Upper lobe of right lung (tissue), 1 donor: ENCODE measurements at regions not wholly inside any gene's neighbourhood (a gene's known extent, or its start where the extent isn't known, plus 50 kb on each side); places are given as distances from the start of the nearest gene placed in this dataset.

Experiments used
- ATAC-seq: fragments of 200-7000 bp; cut with Tn5 transposase; one replicate; pipeline ENCODE4 v1.9.1; 2020; ENCODE audit warnings: mild to moderate bottlenecking, moderate library complexity
- DNase-seq: peaks from one replicate; pipeline ENCODE4 v3.0.0-alpha.2; 2020
- H3K27ac ChIP-seq: fragments of 200-600 bp; one replicate; pipeline ENCODE4 v1.8.0; 2022
- H3K27me3 ChIP-seq: fragments of 200-600 bp; one replicate; pipeline ENCODE4 v1.8.0; 2022; ENCODE audit warnings: mild to moderate bottlenecking
- H3K36me3 ChIP-seq: fragments of 200-600 bp; one replicate; pipeline ENCODE4 v1.8.0; 2022
- H3K4me1 ChIP-seq: fragments of 200-600 bp; one replicate; pipeline ENCODE4 v1.8.0; 2022
- H3K4me3 ChIP-seq: fragments of 200-600 bp; one replicate; pipeline ENCODE4 v1.8.0; 2022; ENCODE audit warnings: mild to moderate bottlenecking
- H3K9me3 ChIP-seq: fragments of 200-600 bp; one replicate; pipeline ENCODE4 v1.8.0; 2022
- CTCF ChIP-seq: fragments of 200-600 bp; IDR thresholded peaks from one replicate; pipeline ENCODE4 v1.8.0; 2022; ENCODE audit warnings: antibody characterized with exemption
- intact Hi-C: fragments of 100-400 bp; cut with DNase I; formaldehyde crosslinking; loops from one replicate; pipeline ENCODE4 v1.11.0; 2022
- donor health status: DM: no; HTN: yes; CAD: no; lungs with severe emphysema.

GRCh38 chr1:173302890-173303829 lies 96.0 kb upstream of the TNFSF4 start:
- H3K27me3 ChIP-seq, result no peaks in the 10 kb centered on the region
- H3K4me1 ChIP-seq, result no peaks in the 10 kb centered on the region
- intact Hi-C loops, result no loop called here

GRCh38 chr1:173303984-173304383 lies 96.9 kb upstream of the TNFSF4 start:
- H3K4me1 ChIP-seq, result no peaks in the 10 kb centered on the region
- TF ChIP-seq CTCF, result no peak
- no peak overlapping the region for H3K4me3 ChIP-seq
- H3K9me3 ChIP-seq, result no peaks in the 10 kb centered on the region
- H3K27me3 ChIP-seq, result no peaks in the 10 kb centered on the region
- no peak overlapping the region for H3K27ac ChIP-seq
- DNase-seq (no peak), ATAC-seq (no peak)
- intact Hi-C loops, result no loop called here
- H3K36me3 ChIP-seq, result no peaks in the 10 kb centered on the region

More at GRCh38 chr1:173302890-173303829, 96.0 kb upstream of the TNFSF4 start:
- H3K4me3 ChIP-seq, result no peak overlapping the region
- no peaks in the 10 kb centered on the region for H3K9me3 ChIP-seq
- no peak for ATAC-seq
- no peak for DNase-seq
- no peak for TF ChIP-seq CTCF
- H3K27ac ChIP-seq, result no peak overlapping the region
- H3K36me3 ChIP-seq, result no peaks in the 10 kb centered on the region

GRCh38 chr1:173304529-173305227 lies 97.5 kb upstream of the TNFSF4 start:
- no peaks in the 10 kb centered on the region for H3K9me3 ChIP-seq
- DNase-seq (no peak), ATAC-seq (no peak)
- H3K27ac ChIP-seq, result no peak overlapping the region
- H3K36me3 ChIP-seq, result no peaks in the 10 kb centered on the region
- intact Hi-C loops, result no loop called here
- no peaks in the 10 kb centered on the region for H3K4me1 ChIP-seq
- no peak for TF ChIP-seq CTCF
- no peaks in the 10 kb centered on the region for H3K27me3 ChIP-seq
- H3K4me3 ChIP-seq, result no peak overlapping the region

GRCh38 chr1:173307845-173308244 lies 100.7 kb upstream of the TNFSF4 start:
- Histone ChIP-seq H3K36me3 (no peaks in the 10 kb centered on the region), H3K27ac (no peak overlapping the region), H3K27me3 (no peaks in the 10 kb centered on the region), H3K9me3 (no peaks in the 10 kb centered on the region), H3K4me3 (no peak overlapping the region), H3K4me1 (no peaks in the 10 kb centered on the region)
- intact Hi-C loops, result no loop called here
- no peak for DNase-seq
- no peak for ATAC-seq
- TF ChIP-seq CTCF, result no peak

- no peak overlapping the region for H3K4me3 ChIP-seq
- no peaks in the 10 kb centered on the region for H3K36me3 ChIP-seq
- no peaks in the 10 kb centered on the region for H3K4me1 ChIP-seq
- no peak overlapping the region for H3K27ac ChIP-seq
- no peaks in the 10 kb centered on the region for H3K27me3 ChIP-seq
- no peak for DNase-seq
- intact Hi-C loops, result no loop called here
- no peaks in the 10 kb centered on the region for H3K9me3 ChIP-seq
- no peak for TF ChIP-seq CTCF
- no peak for ATAC-seq
Observed at GRCh38 chr1:173314656-173315055, 107.5 kb upstream of the TNFSF4 start.
